Fibroblast of lung (primary cell): ENCODE measurements at regions not wholly inside any gene's neighbourhood (a gene's known extent, or its start where the extent isn't known, plus 50 kb on each side); places are given as distances from the start of the nearest gene placed in this dataset.

Experiments used
- EZH2 ChIP-seq: IDR thresholded peaks from 2 replicates; pipeline ENCODE4 v1.5.1; 2012; ENCODE audit warnings: low read length, control low read depth, mild to moderate bottlenecking; ENCODE audit errors: missing control alignments
- TF ChIP-seq, protein P1 (sequence below), 2 donors: IDR thresholded peaks in 1 of 2; conservative IDR thresholded peaks in 1 of 2; 1 replicate in 1 of 2; 2 replicates in 1 of 2; pipeline ENCODE4 v1.5.1; 2011 to 2012; ENCODE audit warnings: low read length in 2 of 2, control low read depth in 1 of 2, inconsistent platforms in 1 of 2, low read depth in 1 of 2, mild to moderate bottlenecking in 1 of 2

DNA sequence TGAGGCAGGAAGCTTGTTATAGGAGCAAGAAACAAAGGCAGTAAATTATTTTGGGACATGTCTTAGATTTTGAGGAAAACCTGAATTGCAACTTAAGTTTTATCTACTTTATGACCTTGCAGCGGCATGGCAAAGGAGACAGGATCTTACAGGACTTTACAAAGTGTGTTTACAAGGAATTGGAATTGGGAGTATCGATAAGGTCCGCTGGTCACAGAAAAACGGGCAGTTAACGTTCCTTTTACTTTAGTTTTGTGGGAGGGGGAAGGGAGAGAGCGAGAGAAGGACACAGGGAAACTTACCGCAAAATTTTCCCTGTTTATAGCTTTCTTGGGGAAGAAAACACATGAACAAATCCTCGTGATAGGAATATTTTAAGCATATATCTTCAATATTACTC, 1607.2 kb downstream of the GRIK2 start:
- TF ChIP-seq, protein P1, sequence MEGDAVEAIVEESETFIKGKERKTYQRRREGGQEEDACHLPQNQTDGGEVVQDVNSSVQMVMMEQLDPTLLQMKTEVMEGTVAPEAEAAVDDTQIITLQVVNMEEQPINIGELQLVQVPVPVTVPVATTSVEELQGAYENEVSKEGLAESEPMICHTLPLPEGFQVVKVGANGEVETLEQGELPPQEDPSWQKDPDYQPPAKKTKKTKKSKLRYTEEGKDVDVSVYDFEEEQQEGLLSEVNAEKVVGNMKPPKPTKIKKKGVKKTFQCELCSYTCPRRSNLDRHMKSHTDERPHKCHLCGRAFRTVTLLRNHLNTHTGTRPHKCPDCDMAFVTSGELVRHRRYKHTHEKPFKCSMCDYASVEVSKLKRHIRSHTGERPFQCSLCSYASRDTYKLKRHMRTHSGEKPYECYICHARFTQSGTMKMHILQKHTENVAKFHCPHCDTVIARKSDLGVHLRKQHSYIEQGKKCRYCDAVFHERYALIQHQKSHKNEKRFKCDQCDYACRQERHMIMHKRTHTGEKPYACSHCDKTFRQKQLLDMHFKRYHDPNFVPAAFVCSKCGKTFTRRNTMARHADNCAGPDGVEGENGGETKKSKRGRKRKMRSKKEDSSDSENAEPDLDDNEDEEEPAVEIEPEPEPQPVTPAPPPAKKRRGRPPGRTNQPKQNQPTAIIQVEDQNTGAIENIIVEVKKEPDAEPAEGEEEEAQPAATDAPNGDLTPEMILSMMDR (conservative IDR thresholded peaks at IDR 0.05 in 1 of 2, IDR thresholded peaks at IDR 0.05 in 1 of 2; ENCODE audit: low read depth in 1 of 2, low read length in 2 of 2), result no peak
- TF ChIP-seq EZH2, result no peak
